DOHH2 (cell line): ENCODE measurements at regions not wholly inside any gene's neighbourhood (a gene's known extent, or its start where the extent isn't known, plus 50 kb on each side); places are given as distances from the start of the nearest gene placed in this dataset.

Source experiments
- EZH2phosphoT487 ChIP-seq: fragments of 200-600 bp; sonication (generic); IDR thresholded peaks from 2 replicates; pipeline ENCODE4 v1.6.1; 2017; ENCODE audit warnings: borderline replicate concordance, mild to moderate bottlenecking, antibody characterized with exemption, low read length, moderate library complexity, mixed read lengths
- TF ChIP-seq, protein P1 (sequence below): fragments of 200-600 bp; sonication (generic); IDR thresholded peaks from one replicate; pipeline ENCODE4 v1.5.1; 2014; ENCODE audit warnings: antibody characterized with exemption, mild to moderate bottlenecking, low read depth, low read length; ENCODE audit not compliant: poor library complexity, severe bottlenecking

DNA sequence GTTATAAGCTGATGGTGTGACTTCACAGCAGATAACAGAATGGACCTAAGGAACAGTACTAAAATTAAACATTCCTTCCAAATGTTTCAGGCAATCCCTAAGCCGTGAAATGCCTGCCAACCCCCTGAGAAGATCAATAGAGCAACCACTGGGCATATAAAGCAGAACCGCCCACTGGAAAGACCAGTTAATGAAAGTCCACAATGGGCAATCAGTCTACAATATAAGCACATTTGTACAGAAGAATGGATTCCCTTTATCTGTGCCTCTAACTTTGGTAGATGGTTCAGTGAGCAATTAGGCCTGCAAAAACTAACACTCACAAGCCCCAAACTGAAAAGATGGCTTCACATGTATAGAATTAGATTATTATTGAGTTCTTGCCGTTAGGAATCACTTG is 286.6 kb downstream of the UBE3D start:
- no peak for TF ChIP-seq EZH2phosphoT487
- TF ChIP-seq, protein P1, sequence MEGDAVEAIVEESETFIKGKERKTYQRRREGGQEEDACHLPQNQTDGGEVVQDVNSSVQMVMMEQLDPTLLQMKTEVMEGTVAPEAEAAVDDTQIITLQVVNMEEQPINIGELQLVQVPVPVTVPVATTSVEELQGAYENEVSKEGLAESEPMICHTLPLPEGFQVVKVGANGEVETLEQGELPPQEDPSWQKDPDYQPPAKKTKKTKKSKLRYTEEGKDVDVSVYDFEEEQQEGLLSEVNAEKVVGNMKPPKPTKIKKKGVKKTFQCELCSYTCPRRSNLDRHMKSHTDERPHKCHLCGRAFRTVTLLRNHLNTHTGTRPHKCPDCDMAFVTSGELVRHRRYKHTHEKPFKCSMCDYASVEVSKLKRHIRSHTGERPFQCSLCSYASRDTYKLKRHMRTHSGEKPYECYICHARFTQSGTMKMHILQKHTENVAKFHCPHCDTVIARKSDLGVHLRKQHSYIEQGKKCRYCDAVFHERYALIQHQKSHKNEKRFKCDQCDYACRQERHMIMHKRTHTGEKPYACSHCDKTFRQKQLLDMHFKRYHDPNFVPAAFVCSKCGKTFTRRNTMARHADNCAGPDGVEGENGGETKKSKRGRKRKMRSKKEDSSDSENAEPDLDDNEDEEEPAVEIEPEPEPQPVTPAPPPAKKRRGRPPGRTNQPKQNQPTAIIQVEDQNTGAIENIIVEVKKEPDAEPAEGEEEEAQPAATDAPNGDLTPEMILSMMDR: no peak
